ENCODE measurements at regions not wholly inside any gene's neighbourhood (a gene's known extent, or its start where the extent isn't known, plus 50 kb on each side); places are given as distances from the start of the nearest gene placed in this dataset.

DNA sequence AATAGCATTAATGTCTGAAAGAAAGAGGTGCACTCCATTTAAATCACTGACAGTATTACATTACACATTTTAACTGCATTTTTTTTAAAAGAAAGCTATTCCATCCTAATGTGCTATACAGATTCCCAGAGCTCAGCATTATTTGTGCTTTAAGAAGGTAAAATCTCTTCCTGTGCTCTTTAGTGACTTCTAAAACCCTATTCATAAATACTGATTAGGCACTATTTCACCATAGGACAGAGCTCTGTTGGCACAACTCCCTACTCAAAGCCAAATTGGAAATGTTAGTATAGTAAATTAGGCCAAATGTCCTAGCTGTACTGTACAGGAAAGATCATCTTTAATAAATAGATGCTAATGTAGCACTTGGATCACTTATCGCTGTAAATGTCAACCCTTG lies 262.5 kb downstream of the TUSC1 start:
- no peak for TF ChIP-seq POLR2A (IDR thresholded peaks at IDR 0.05)
- TF ChIP-seq, protein P1, sequence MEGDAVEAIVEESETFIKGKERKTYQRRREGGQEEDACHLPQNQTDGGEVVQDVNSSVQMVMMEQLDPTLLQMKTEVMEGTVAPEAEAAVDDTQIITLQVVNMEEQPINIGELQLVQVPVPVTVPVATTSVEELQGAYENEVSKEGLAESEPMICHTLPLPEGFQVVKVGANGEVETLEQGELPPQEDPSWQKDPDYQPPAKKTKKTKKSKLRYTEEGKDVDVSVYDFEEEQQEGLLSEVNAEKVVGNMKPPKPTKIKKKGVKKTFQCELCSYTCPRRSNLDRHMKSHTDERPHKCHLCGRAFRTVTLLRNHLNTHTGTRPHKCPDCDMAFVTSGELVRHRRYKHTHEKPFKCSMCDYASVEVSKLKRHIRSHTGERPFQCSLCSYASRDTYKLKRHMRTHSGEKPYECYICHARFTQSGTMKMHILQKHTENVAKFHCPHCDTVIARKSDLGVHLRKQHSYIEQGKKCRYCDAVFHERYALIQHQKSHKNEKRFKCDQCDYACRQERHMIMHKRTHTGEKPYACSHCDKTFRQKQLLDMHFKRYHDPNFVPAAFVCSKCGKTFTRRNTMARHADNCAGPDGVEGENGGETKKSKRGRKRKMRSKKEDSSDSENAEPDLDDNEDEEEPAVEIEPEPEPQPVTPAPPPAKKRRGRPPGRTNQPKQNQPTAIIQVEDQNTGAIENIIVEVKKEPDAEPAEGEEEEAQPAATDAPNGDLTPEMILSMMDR (IDR thresholded peaks at IDR 0.05), result no peak

All from Peyer's patch (tissue), 4 donors.